ENCODE measurements at regions not wholly inside any gene's neighbourhood (a gene's known extent, or its start where the extent isn't known, plus 50 kb on each side); places are given as distances from the start of the nearest gene placed in this dataset.

GRCh38 chr3:73727117-73727821, 102.5 kb upstream of the PDZRN3 start:
- no peak for DNase-seq

GRCh38 chr3:73723596-73723995, 98.9 kb upstream of the PDZRN3 start:
- DNase-seq = no peak

GRCh38 chr3:73719861-73720260, 95.1 kb upstream of the PDZRN3 start:
- no peak for DNase-seq

- DNase-seq = no peak
Measured at GRCh38 chr3:73719413-73719851, 94.7 kb upstream of the PDZRN3 start.

GRCh38 chr3:73718326-73719110, 93.8 kb upstream of the PDZRN3 start:
- no peak for DNase-seq

- DNase-seq = no peak
Measured at GRCh38 chr3:73716418-73716817, 91.7 kb upstream of the PDZRN3 start.

GRCh38 chr3:73710340-73710739, 85.6 kb upstream of the PDZRN3 start:
- no peak for DNase-seq

- DNase-seq = no peak
Measured at GRCh38 chr3:73709712-73710111, 85.0 kb upstream of the PDZRN3 start.

- DNase-seq = no peak
Measured at GRCh38 chr3:73708956-73709355, 84.2 kb upstream of the PDZRN3 start.

- DNase-seq = no peak
Measured at GRCh38 chr3:73707772-73708171, 83.0 kb upstream of the PDZRN3 start.

- DNase-seq = no peak
Measured at GRCh38 chr3:73706771-73707170, 82.0 kb upstream of the PDZRN3 start.

GRCh38 chr3:73705792-73706191, 81.1 kb upstream of the PDZRN3 start:
- no peak for DNase-seq

GRCh38 chr3:73699327-73699726, 74.6 kb upstream of the PDZRN3 start:
- DNase-seq = no peak

- no peak for DNase-seq
Measured at GRCh38 chr3:73697020-73697419, 72.3 kb upstream of the PDZRN3 start.

- DNase-seq = no peak
Measured at GRCh38 chr3:73695841-73696240, 71.1 kb upstream of the PDZRN3 start.

GRCh38 chr3:73694983-73695757, 70.4 kb upstream of the PDZRN3 start:
- no peak for DNase-seq

- no peak for DNase-seq
Measured at GRCh38 chr3:73687106-73688004, 62.6 kb upstream of the PDZRN3 start.

- DNase-seq = no peak
Measured at GRCh38 chr3:73685061-73685460, 60.3 kb upstream of the PDZRN3 start.

- no peak for DNase-seq
Measured at GRCh38 chr3:73683706-73684105, 59.0 kb upstream of the PDZRN3 start.

GRCh38 chr3:73681610-73682009, 56.9 kb upstream of the PDZRN3 start:
- DNase-seq = no peak

- no peak for DNase-seq
Measured at GRCh38 chr3:73681198-73681597, 56.5 kb upstream of the PDZRN3 start.

GRCh38 chr3:73680391-73681095, 55.8 kb upstream of the PDZRN3 start:
- no peak for DNase-seq
